Natural killer cell (primary cell): ENCODE measurements at regions not wholly inside any gene's neighbourhood (a gene's known extent, or its start where the extent isn't known, plus 50 kb on each side); places are given as distances from the start of the nearest gene placed in this dataset.

ENCODE experiments used
- ATAC-seq, 3 donors: fragments of 150-1000 bp in 2 of 3; fragments of 200-7000 bp in 1 of 3; cut with Tn5 transposase; 1 replicate in 1 of 3; 2 replicates in 2 of 3; pipeline ENCODE4 v1.10.0; 2021; ENCODE audit warnings: mild to moderate bottlenecking in 2 of 3, moderate library complexity in 2 of 3
- DNase-seq, 2 donors: peaks; one replicate each; pipeline versions ENCODE4 v3.0.0 to v3.0.0-alpha.2; 2013 to 2021; ENCODE audit warnings: mixed read lengths in 1 of 2
- H3K27ac ChIP-seq: one replicate; pipeline ENCODE4 v1.5.1; 2013; ENCODE audit warnings: mild to moderate bottlenecking, low read length
- H3K27me3 ChIP-seq: one replicate; pipeline ENCODE4 v1.6.1; 2013; ENCODE audit warnings: low read length; ENCODE audit not compliant: control insufficient read depth, insufficient read depth
- H3K36me3 ChIP-seq: one replicate; pipeline ENCODE4 v1.6.1; 2013; ENCODE audit warnings: low read length; ENCODE audit not compliant: control insufficient read depth, insufficient read depth
- H3K4me1 ChIP-seq: one replicate; pipeline ENCODE4 v1.6.1; 2013; ENCODE audit warnings: low read length; ENCODE audit not compliant: control insufficient read depth, insufficient read depth
- H3K4me3 ChIP-seq: one replicate; pipeline ENCODE4 v1.5.1; 2013; ENCODE audit warnings: low read length
- H3K9me3 ChIP-seq: one replicate; pipeline ENCODE4 v1.6.1; 2013; ENCODE audit warnings: low read length; ENCODE audit not compliant: control insufficient read depth, insufficient read depth
- H3K27ac Mint-ChIP-seq, 2 donors: one replicate each; pipeline ENCODE4 v1.8.0; 2022; ENCODE audit warnings: mild to moderate bottlenecking in 2 of 2, mixed read lengths in 2 of 2, moderate library complexity in 1 of 2
- H3K27me3 Mint-ChIP-seq, 2 donors: one replicate each; pipeline ENCODE4 v1.8.0; 2022; ENCODE audit warnings: low read depth in 2 of 2, mixed read lengths in 2 of 2
- H3K36me3 Mint-ChIP-seq: one replicate; pipeline ENCODE4 v1.8.0; 2022; ENCODE audit warnings: mixed read lengths
- H3K4me1 Mint-ChIP-seq, 2 donors: one replicate each; pipeline ENCODE4 v1.8.0; 2022; ENCODE audit warnings: mixed read lengths in 2 of 2
- H3K4me3 Mint-ChIP-seq: one replicate; pipeline ENCODE4 v1.8.0; 2022; ENCODE audit warnings: mild to moderate bottlenecking, moderate library complexity, mixed read lengths
- H3K9me3 Mint-ChIP-seq, 2 donors: one replicate each; pipeline ENCODE4 v1.8.0; 2022; ENCODE audit warnings: mixed read lengths in 2 of 2
- CTCF ChIP-seq: fragments of 200-600 bp; IDR thresholded peaks from one replicate; pipeline ENCODE4 v1.8.0; 2022; ENCODE audit warnings: antibody characterized with exemption
- WGBS: methylation state at CpG from one replicate; pipeline ENCODE4 v1.1.7; 2013; ENCODE audit warnings: missing lambda C conversion rate; ENCODE audit not compliant: insufficient coverage; 5-methylcytosine and 5-hydroxymethylcytosine counted together
- intact Hi-C: fragments of 100-400 bp; cut with micrococcal nuclease; formaldehyde crosslinking; loops from one replicate; pipeline ENCODE4 v1.14.2; 2022

- WGBS: 90% methylated on average over 5 of the region's 5 CpGs
- Histone ChIP-seq H3K27me3 (no peaks in the 10 kb centered on the region), H3K27ac (no peak overlapping the region), H3K4me1 (no peaks in the 10 kb centered on the region), H3K36me3 (no peaks in the 10 kb centered on the region), H3K9me3 (peaks cover 6% of the 10 kb centered on the region), H3K4me3 (no peak overlapping the region)
- Mint-ChIP-seq H3K36me3 (no peaks in the 10 kb centered on the region), H3K9me3 (peaks cover 23 to 31% of the 10 kb centered on the region in 2 donors), H3K4me3 (no peak overlapping the region), H3K27me3 (no peaks in the 10 kb centered on the region), H3K27ac (no peak overlapping the region), H3K4me1 (no peaks in the 10 kb centered on the region)
- intact Hi-C loops: no loop called here
- no peak for ATAC-seq
- no peak for TF ChIP-seq CTCF
- DNase-seq: no peak
Measured at GRCh38 chr9:24118190-24118589, 292.1 kb upstream of the ELAVL2 start.

DNA sequence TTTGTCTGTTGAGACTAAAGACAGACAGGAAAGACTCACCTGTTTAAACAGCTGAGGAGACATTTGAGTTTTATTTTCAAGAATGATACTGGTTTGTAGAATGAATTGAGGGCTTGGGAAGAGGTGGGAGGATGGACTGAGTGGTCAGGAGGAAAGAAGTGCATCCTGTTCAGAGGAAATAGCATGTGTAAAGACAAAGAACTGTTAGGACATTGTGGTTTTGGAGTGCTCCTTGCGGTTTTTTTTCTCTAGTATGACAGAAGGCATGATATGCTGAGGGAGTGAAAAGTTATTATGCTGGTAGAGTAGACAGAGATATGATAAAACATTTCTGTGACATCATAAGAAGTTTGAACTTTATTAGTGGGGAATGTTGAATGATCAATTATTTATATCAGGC lies 270.7 kb upstream of the ELAVL2 start:
- Histone ChIP-seq H3K36me3 (no peaks in the 10 kb centered on the region), H3K9me3 (no peaks in the 10 kb centered on the region), H3K27ac (no peak overlapping the region), H3K27me3 (no peaks in the 10 kb centered on the region), H3K4me1 (no peaks in the 10 kb centered on the region), H3K4me3 (no peak overlapping the region)
- no peak overlapping the region for H3K27ac Mint-ChIP-seq
- no peaks in the 10 kb centered on the region for H3K36me3 Mint-ChIP-seq
- H3K4me3 Mint-ChIP-seq: no peak overlapping the region
- H3K4me1 Mint-ChIP-seq: no peaks in the 10 kb centered on the region
- WGBS: 13% methylated on average over 1 of the region's 1 CpG
- no peak for DNase-seq
- no peaks in the 10 kb centered on the region for H3K27me3 Mint-ChIP-seq
- intact Hi-C loops: no loop called here
- ATAC-seq: no peak
- H3K9me3 Mint-ChIP-seq: peaks cover 11 to 20% of the 10 kb centered on the region in 2 donors
- TF ChIP-seq CTCF: no peak

DNA sequence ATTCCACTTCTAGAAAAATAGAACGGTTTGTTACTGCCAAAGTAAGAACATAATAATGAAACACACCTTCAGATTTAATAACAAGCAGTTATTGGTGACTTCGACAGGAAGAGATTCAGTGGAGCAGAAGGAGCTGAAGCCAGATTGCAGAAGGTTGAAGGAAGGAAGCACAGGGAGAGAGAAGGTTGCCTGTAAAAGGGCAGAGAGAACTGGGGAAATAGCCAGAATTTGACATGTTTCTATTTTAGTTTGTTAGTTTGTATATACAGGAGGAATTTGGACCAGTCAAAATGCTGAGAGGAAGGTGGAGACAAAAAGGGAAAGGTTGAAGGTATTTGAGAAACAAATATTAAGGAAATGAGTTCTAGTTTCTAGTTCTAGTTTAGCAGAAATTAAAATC lies 269.2 kb upstream of the ELAVL2 start:
- H3K4me3 Mint-ChIP-seq: no peak overlapping the region
- ATAC-seq (no peak), DNase-seq (no peak)
- Histone ChIP-seq H3K9me3 (no peaks in the 10 kb centered on the region), H3K27me3 (no peaks in the 10 kb centered on the region), H3K4me3 (no peak overlapping the region), H3K4me1 (no peaks in the 10 kb centered on the region), H3K36me3 (no peaks in the 10 kb centered on the region), H3K27ac (no peak overlapping the region)
- no peak for TF ChIP-seq CTCF
- no peak overlapping the region for H3K27ac Mint-ChIP-seq
- no peaks in the 10 kb centered on the region for H3K27me3 Mint-ChIP-seq
- H3K9me3 Mint-ChIP-seq: peaks cover 10 to 15% of the 10 kb centered on the region in 2 donors
- no peaks in the 10 kb centered on the region for H3K4me1 Mint-ChIP-seq
- 82% methylated on average over 1 of the region's 2 CpGs for WGBS
- intact Hi-C loops: no loop called here
- H3K36me3 Mint-ChIP-seq: no peaks in the 10 kb centered on the region

DNA sequence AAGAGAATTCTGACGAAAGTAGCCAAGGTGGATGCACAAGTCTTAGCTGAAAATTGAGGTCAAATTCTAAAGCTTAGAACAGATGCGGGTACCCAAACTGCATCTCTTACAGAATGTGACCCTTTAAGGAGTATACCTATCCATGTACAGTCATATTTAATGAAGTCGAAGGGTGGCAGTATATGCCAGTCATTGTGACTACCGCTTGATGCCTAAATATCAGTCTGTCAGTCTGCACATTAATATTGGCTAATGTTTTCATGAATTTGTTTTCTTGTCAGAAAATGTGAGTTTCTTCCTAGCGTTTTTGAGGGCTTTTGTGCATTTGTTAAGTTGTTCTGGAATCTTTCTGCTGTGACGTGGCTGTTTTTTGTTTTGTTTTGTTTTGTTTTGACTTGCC lies 264.5 kb upstream of the ELAVL2 start:
- H3K4me1 Mint-ChIP-seq: no peaks in the 10 kb centered on the region
- H3K36me3 ChIP-seq: no peaks in the 10 kb centered on the region
- no peak for DNase-seq
- no peak overlapping the region for H3K4me3 ChIP-seq
- H3K9me3 ChIP-seq: peaks cover 11% of the 10 kb centered on the region
- ATAC-seq: no peak
- H3K27ac Mint-ChIP-seq: no peak overlapping the region
- H3K27me3 ChIP-seq: no peaks in the 10 kb centered on the region
- 86% methylated on average over 6 of the region's 6 CpGs for WGBS
- no peak overlapping the region for H3K27ac ChIP-seq
- intact Hi-C loops: no loop called here
- peaks cover 20 to 25% of the 10 kb centered on the region in 2 donors for H3K9me3 Mint-ChIP-seq
- no peak overlapping the region for H3K4me3 Mint-ChIP-seq
- no peaks in the 10 kb centered on the region for H3K27me3 Mint-ChIP-seq
- H3K36me3 Mint-ChIP-seq: peaks cover 2% of the 10 kb centered on the region
- TF ChIP-seq CTCF: no peak
- no peaks in the 10 kb centered on the region for H3K4me1 ChIP-seq
